ENCODE measurements at regions not wholly inside any gene's neighbourhood (a gene's known extent, or its start where the extent isn't known, plus 50 kb on each side); places are given as distances from the start of the nearest gene placed in this dataset.
"Not testable (repeated sequence)": the region's sequence is repeated elsewhere in the genome, so short reads cannot be mapped to it uniquely, and the experiment has no call there.

DNA sequence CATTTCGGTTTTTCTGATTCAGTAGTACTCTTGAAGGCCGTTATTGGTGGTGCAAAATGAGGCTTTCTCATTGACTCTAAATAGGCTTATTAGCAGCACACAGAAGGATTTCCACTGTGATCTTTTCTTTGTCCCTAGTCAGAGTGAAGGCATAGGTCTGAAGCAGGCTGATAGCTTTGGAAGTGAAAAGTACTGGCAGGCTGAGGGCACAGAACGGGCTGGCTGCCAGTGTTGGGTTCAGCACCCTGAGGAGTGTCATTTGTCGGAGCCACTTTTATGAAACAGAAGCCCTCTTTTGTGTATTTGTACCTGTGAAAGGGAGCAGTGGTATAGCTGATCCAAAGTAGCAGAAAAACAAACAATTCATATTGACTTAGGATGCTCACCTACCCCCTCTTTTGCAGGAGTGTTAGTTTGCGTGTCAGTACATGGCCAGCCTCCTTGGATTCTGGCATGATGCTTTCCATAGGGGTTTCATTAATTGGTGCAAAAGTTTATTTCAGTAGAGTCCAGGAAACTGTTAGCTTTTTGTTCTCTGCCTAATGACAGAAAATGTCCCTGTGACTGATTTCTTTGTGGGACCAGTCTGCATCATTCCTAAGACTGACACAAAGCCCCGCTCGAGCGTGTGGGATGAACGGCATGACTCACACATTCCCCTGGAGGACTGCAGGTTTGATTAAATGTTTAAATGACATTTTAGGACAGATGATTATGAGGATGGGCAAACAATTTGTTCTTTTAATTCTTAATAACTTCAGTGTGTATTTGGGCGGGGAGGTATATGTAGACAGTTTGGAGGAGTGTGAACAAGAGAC lies 239.1 kb upstream of the VKORC1L1 start:
- POLR2A ChIA-PET; H3K9me2 ChIP-seq (ENCODE audit: insufficient read depth); CTCF ChIA-PET; H4K20me1 ChIP-seq (ENCODE audit: insufficient read depth); RAD21 ChIA-PET (ENCODE audit: low non-redundant PET in 1 of 2, low total read pairs in 2 of 2, uncharacterized antibody in 2 of 2, unreplicated experiment in 2 of 2); BruUV-seq (replicated peaks); intact Hi-C loops (cut with micrococcal nuclease); H3K4me3 ChIP-seq (replicated peaks in 1 of 2; ENCODE audit: low read depth in 1 of 2, low read length in 2 of 2); H3K27me3 ChIP-seq (ENCODE audit: insufficient read depth, low read length); H3K27ac ChIP-seq (ENCODE audit: low read depth, low read length); H3K4me2 ChIP-seq (ENCODE audit: low read length); H3K9me3 ChIP-seq (ENCODE audit: control insufficient read depth in 1 of 2, insufficient read depth in 1 of 2, low read depth in 1 of 2, low read length in 2 of 2); H3K36me3 ChIP-seq (ENCODE audit: control insufficient read depth in 1 of 2, insufficient read depth in 2 of 2, low read length in 2 of 2); H3K79me2 ChIP-seq (ENCODE audit: insufficient read depth, low read length); H2AFZ ChIP-seq (ENCODE audit: low read depth, low read length, poor library complexity, severe bottlenecking); H3K4me1 ChIP-seq (ENCODE audit: control insufficient read depth in 1 of 2, insufficient read depth in 2 of 2, low read length in 2 of 2); DNase-seq (ENCODE audit: low read depth, low spot score); H3K9ac ChIP-seq (ENCODE audit: low read length): not testable (repeated sequence)
- peak; percentile 58; the same call in 1 of the 2 replicates for ATAC-seq

- BruUV-seq (replicated peaks); RAD21 ChIA-PET (ENCODE audit: low non-redundant PET in 1 of 2, low total read pairs in 2 of 2, uncharacterized antibody in 2 of 2, unreplicated experiment in 2 of 2): not testable (repeated sequence)
These were observed 234.0 kb upstream of the VKORC1L1 start for GRCh38 chr7:65638918-65639317.

GRCh38 chr7:65639717-65640116 lies 233.2 kb upstream of the VKORC1L1 start:
- DNase-seq (ENCODE audit: low read depth, low spot score); H3K9me3 ChIP-seq (ENCODE audit: control insufficient read depth in 1 of 2, insufficient read depth in 1 of 2, low read depth in 1 of 2, low read length in 2 of 2); H3K4me1 ChIP-seq (ENCODE audit: control insufficient read depth in 1 of 2, insufficient read depth in 2 of 2, low read length in 2 of 2); H2AFZ ChIP-seq (ENCODE audit: low read depth, low read length, poor library complexity, severe bottlenecking); CTCF ChIA-PET; BruUV-seq (replicated peaks); H3K27me3 ChIP-seq (ENCODE audit: insufficient read depth, low read length); intact Hi-C loops (cut with micrococcal nuclease); H3K4me3 ChIP-seq (replicated peaks in 1 of 2; ENCODE audit: low read depth in 1 of 2, low read length in 2 of 2); H3K79me2 ChIP-seq (ENCODE audit: insufficient read depth, low read length); H3K4me2 ChIP-seq (ENCODE audit: low read length); H3K9ac ChIP-seq (ENCODE audit: low read length); H3K36me3 ChIP-seq (ENCODE audit: control insufficient read depth in 1 of 2, insufficient read depth in 2 of 2, low read length in 2 of 2); H4K20me1 ChIP-seq (ENCODE audit: insufficient read depth); H3K27ac ChIP-seq (ENCODE audit: low read depth, low read length); POLR2A ChIA-PET; RAD21 ChIA-PET (ENCODE audit: low non-redundant PET in 1 of 2, low total read pairs in 2 of 2, uncharacterized antibody in 2 of 2, unreplicated experiment in 2 of 2); H3K9me2 ChIP-seq (ENCODE audit: insufficient read depth): not testable (repeated sequence)
- peak; percentile 84 for ATAC-seq

More at GRCh38 chr7:65638918-65639317, 234.0 kb upstream of the VKORC1L1 start:
- POLR2A ChIA-PET; H3K27me3 ChIP-seq (ENCODE audit: insufficient read depth, low read length); H3K9me2 ChIP-seq (ENCODE audit: insufficient read depth); H3K4me1 ChIP-seq (ENCODE audit: control insufficient read depth in 1 of 2, insufficient read depth in 2 of 2, low read length in 2 of 2); H3K79me2 ChIP-seq (ENCODE audit: insufficient read depth, low read length); H3K27ac ChIP-seq (ENCODE audit: low read depth, low read length); H3K4me3 ChIP-seq (replicated peaks in 1 of 2; ENCODE audit: low read depth in 1 of 2, low read length in 2 of 2); H3K36me3 ChIP-seq (ENCODE audit: control insufficient read depth in 1 of 2, insufficient read depth in 2 of 2, low read length in 2 of 2); H3K4me2 ChIP-seq (ENCODE audit: low read length); DNase-seq (ENCODE audit: low read depth, low spot score); H4K20me1 ChIP-seq (ENCODE audit: insufficient read depth); H2AFZ ChIP-seq (ENCODE audit: low read depth, low read length, poor library complexity, severe bottlenecking); CTCF ChIA-PET; H3K9ac ChIP-seq (ENCODE audit: low read length); intact Hi-C loops (cut with micrococcal nuclease); H3K9me3 ChIP-seq (ENCODE audit: control insufficient read depth in 1 of 2, insufficient read depth in 1 of 2, low read depth in 1 of 2, low read length in 2 of 2): not testable (repeated sequence)
- peak; percentile 60 for ATAC-seq

- ATAC-seq; RAD21 ChIA-PET (ENCODE audit: low non-redundant PET in 1 of 2, low total read pairs in 2 of 2, uncharacterized antibody in 2 of 2, unreplicated experiment in 2 of 2); H2AFZ ChIP-seq (ENCODE audit: low read depth, low read length, poor library complexity, severe bottlenecking); H3K27me3 ChIP-seq (ENCODE audit: insufficient read depth, low read length); H3K27ac ChIP-seq (ENCODE audit: low read depth, low read length); H3K4me2 ChIP-seq (ENCODE audit: low read length); intact Hi-C loops (cut with micrococcal nuclease); DNase-seq (ENCODE audit: low read depth, low spot score); H3K9me3 ChIP-seq (ENCODE audit: control insufficient read depth in 1 of 2, insufficient read depth in 1 of 2, low read depth in 1 of 2, low read length in 2 of 2); CTCF ChIA-PET; H3K36me3 ChIP-seq (ENCODE audit: control insufficient read depth in 1 of 2, insufficient read depth in 2 of 2, low read length in 2 of 2); BruUV-seq (replicated peaks); H3K4me1 ChIP-seq (ENCODE audit: control insufficient read depth in 1 of 2, insufficient read depth in 2 of 2, low read length in 2 of 2); H3K4me3 ChIP-seq (replicated peaks in 1 of 2; ENCODE audit: low read depth in 1 of 2, low read length in 2 of 2); H3K9me2 ChIP-seq (ENCODE audit: insufficient read depth); POLR2A ChIA-PET; H3K9ac ChIP-seq (ENCODE audit: low read length); H3K79me2 ChIP-seq (ENCODE audit: insufficient read depth, low read length); H4K20me1 ChIP-seq (ENCODE audit: insufficient read depth): not testable (repeated sequence)
These were observed 229.4 kb upstream of the VKORC1L1 start for GRCh38 chr7:65643498-65643897.

All from HCT116 (cell line).